SK-N-SH treated with all-trans-retinoic acid at 6 μM for 48 hours (cell line): ENCODE measurements at regions not wholly inside any gene's neighbourhood (a gene's known extent, or its start where the extent isn't known, plus 50 kb on each side); places are given as distances from the start of the nearest gene placed in this dataset.

Experiments used
- ARNTL ChIP-seq: fragments of 450-650 bp; formaldehyde crosslinking; IDR thresholded peaks from 2 replicates; pipeline ENCODE4 v1.5.0; 2020; ENCODE audit warnings: low read depth, mild to moderate bottlenecking, moderate library complexity, borderline replicate concordance
- BACH2 ChIP-seq: fragments of 250-450 bp; sonication (Bioruptor Pico); IDR thresholded peaks from 2 replicates; pipeline ENCODE4 v1.9.0; 2021; ENCODE audit warnings: mild to moderate bottlenecking, borderline replicate concordance
- ESRRG ChIP-seq: fragments of 250-450 bp; sonication (Bioruptor Pico); IDR thresholded peaks from 2 replicates; pipeline ENCODE4 v1.6.1; 2021; ENCODE audit warnings: mild to moderate bottlenecking
- PPARA ChIP-seq: fragments of 250-450 bp; sonication (Bioruptor Pico); IDR thresholded peaks from 2 replicates; pipeline ENCODE4 v1.5.0; 2020; ENCODE audit warnings: mild to moderate bottlenecking, borderline replicate concordance
- RARB ChIP-seq: fragments of 250-450 bp; sonication (Bioruptor Pico); IDR thresholded peaks from 2 replicates; pipeline ENCODE4 v1.8.0; 2021; ENCODE audit warnings: mild to moderate bottlenecking, moderate library complexity
- ZC3H10 ChIP-seq: fragments of 250-450 bp; sonication (Bioruptor Pico); IDR thresholded peaks from 2 replicates; pipeline ENCODE4 v1.5.1; 2021; ENCODE audit warnings: mild to moderate bottlenecking, moderate library complexity
- ZFP3 ChIP-seq: fragments of 250-450 bp; sonication (Bioruptor Pico); IDR thresholded peaks from 2 replicates; pipeline ENCODE4 v1.5.0; 2020; ENCODE audit warnings: mild to moderate bottlenecking, moderate library complexity
- ZFP30 ChIP-seq: fragments of 450-650 bp; formaldehyde crosslinking; IDR thresholded peaks from 2 replicates; pipeline ENCODE4 v1.5.0; 2022; ENCODE audit warnings: mild to moderate bottlenecking, moderate library complexity
- ZNF70 ChIP-seq: fragments of 450-650 bp; formaldehyde crosslinking; IDR thresholded peaks from 2 replicates; pipeline ENCODE4 v1.5.0; 2020; ENCODE audit warnings: mild to moderate bottlenecking, moderate library complexity
- TF ChIP-seq, protein P1 (sequence below): fragments of 250-450 bp; sonication (Bioruptor Pico); IDR thresholded peaks from 2 replicates; pipeline ENCODE4 v1.8.0; 2020; ENCODE audit warnings: mild to moderate bottlenecking, moderate library complexity, borderline replicate concordance
- TF ChIP-seq, protein P2 (sequence below): fragments of 250-450 bp; sonication (Bioruptor Pico); IDR thresholded peaks from 2 replicates; pipeline ENCODE4 v1.5.1; 2021; ENCODE audit warnings: mild to moderate bottlenecking, moderate library complexity
- TF ChIP-seq, protein P3 (sequence below): fragments of 250-450 bp; sonication (Bioruptor Pico); IDR thresholded peaks from 2 replicates; pipeline ENCODE4 v1.8.0; 2021; ENCODE audit warnings: low read depth, mild to moderate bottlenecking, moderate library complexity, borderline replicate concordance
- TF ChIP-seq, protein P4 (sequence below): fragments of 250-450 bp; sonication (Bioruptor Pico); IDR thresholded peaks from 2 replicates; pipeline ENCODE4 v1.5.1; 2020; ENCODE audit warnings: low read depth, mild to moderate bottlenecking, moderate library complexity
- TF ChIP-seq, protein P5 (sequence below): fragments of 250-450 bp; sonication (Bioruptor Pico); IDR thresholded peaks from 2 replicates; pipeline ENCODE4 v1.5.0; 2020; ENCODE audit warnings: mild to moderate bottlenecking, moderate library complexity

DNA sequence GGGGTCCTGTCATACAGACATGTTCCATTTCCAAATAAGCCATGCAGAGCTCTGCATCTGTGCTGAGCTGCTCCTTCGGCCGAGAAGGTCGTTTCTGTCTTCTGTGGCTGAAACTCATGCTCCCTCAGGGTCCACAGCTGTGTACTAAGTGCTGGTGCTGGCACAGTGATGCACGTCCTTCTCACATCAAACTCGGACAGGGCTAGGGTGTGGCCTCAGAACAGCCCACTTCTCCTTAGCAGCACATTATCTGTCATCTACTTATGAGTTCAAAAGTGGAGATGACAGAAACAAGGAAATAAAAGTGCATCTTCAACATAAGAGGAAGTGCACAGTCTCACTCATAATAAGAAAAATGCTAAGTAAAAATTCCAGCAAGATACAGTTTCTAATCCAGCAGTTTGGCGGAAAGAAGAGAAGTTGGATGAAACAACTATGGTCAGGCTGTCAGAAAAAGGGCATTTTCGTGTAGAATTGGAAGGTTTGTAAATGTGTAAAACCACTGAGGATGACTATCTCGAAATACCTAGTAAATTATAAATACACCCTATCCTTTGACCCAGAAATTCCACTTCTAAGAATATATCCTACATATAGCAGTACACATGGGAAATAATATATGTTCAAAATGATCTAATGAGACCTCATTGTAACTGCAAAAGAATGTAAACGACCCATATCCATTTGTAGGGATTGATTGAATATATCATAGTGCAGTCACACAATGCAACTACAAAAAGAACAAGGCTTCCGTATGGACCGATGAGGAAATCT, 53.7 kb upstream of the APCDD1 start:
- TF ChIP-seq ZNF70 (CRISPR knock-in tag), result no peak
- no peak for TF ChIP-seq PPARA (CRISPR knock-in tag)
- TF ChIP-seq, protein P1, sequence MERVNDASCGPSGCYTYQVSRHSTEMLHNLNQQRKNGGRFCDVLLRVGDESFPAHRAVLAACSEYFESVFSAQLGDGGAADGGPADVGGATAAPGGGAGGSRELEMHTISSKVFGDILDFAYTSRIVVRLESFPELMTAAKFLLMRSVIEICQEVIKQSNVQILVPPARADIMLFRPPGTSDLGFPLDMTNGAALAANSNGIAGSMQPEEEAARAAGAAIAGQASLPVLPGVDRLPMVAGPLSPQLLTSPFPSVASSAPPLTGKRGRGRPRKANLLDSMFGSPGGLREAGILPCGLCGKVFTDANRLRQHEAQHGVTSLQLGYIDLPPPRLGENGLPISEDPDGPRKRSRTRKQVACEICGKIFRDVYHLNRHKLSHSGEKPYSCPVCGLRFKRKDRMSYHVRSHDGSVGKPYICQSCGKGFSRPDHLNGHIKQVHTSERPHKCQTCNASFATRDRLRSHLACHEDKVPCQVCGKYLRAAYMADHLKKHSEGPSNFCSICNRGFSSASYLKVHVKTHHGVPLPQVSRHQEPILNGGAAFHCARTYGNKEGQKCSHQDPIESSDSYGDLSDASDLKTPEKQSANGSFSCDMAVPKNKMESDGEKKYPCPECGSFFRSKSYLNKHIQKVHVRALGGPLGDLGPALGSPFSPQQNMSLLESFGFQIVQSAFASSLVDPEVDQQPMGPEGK (CRISPR knock-in tag), result no peak
- TF ChIP-seq, protein P2, sequence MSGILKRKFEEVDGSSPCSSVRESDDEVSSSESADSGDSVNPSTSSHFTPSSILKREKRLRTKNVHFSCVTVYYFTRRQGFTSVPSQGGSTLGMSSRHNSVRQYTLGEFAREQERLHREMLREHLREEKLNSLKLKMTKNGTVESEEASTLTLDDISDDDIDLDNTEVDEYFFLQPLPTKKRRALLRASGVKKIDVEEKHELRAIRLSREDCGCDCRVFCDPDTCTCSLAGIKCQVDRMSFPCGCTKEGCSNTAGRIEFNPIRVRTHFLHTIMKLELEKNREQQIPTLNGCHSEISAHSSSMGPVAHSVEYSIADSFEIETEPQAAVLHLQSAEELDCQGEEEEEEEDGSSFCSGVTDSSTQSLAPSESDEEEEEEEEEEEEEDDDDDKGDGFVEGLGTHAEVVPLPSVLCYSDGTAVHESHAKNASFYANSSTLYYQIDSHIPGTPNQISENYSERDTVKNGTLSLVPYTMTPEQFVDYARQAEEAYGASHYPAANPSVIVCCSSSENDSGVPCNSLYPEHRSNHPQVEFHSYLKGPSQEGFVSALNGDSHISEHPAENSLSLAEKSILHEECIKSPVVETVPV (CRISPR knock-in tag), result no peak
- TF ChIP-seq, protein P3, sequence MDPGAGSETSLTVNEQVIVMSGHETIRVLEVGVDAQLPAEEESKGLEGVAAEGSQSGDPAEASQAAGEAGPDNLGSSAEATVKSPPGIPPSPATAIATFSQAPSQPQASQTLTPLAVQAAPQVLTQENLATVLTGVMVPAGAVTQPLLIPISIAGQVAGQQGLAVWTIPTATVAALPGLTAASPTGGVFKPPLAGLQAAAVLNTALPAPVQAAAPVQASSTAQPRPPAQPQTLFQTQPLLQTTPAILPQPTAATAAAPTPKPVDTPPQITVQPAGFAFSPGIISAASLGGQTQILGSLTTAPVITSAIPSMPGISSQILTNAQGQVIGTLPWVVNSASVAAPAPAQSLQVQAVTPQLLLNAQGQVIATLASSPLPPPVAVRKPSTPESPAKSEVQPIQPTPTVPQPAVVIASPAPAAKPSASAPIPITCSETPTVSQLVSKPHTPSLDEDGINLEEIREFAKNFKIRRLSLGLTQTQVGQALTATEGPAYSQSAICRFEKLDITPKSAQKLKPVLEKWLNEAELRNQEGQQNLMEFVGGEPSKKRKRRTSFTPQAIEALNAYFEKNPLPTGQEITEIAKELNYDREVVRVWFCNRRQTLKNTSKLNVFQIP (CRISPR knock-in tag), result no peak
- TF ChIP-seq ZFP30, result no peak
- TF ChIP-seq, protein P4, sequence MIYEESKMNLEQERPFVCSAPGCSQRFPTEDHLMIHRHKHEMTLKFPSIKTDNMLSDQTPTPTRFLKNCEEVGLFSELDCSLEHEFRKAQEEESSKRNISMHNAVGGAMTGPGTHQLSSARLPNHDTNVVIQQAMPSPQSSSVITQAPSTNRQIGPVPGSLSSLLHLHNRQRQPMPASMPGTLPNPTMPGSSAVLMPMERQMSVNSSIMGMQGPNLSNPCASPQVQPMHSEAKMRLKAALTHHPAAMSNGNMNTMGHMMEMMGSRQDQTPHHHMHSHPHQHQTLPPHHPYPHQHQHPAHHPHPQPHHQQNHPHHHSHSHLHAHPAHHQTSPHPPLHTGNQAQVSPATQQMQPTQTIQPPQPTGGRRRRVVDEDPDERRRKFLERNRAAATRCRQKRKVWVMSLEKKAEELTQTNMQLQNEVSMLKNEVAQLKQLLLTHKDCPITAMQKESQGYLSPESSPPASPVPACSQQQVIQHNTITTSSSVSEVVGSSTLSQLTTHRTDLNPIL, result no peak
- TF ChIP-seq ZFP3 (CRISPR knock-in tag), result no peak
- TF ChIP-seq, protein P5, sequence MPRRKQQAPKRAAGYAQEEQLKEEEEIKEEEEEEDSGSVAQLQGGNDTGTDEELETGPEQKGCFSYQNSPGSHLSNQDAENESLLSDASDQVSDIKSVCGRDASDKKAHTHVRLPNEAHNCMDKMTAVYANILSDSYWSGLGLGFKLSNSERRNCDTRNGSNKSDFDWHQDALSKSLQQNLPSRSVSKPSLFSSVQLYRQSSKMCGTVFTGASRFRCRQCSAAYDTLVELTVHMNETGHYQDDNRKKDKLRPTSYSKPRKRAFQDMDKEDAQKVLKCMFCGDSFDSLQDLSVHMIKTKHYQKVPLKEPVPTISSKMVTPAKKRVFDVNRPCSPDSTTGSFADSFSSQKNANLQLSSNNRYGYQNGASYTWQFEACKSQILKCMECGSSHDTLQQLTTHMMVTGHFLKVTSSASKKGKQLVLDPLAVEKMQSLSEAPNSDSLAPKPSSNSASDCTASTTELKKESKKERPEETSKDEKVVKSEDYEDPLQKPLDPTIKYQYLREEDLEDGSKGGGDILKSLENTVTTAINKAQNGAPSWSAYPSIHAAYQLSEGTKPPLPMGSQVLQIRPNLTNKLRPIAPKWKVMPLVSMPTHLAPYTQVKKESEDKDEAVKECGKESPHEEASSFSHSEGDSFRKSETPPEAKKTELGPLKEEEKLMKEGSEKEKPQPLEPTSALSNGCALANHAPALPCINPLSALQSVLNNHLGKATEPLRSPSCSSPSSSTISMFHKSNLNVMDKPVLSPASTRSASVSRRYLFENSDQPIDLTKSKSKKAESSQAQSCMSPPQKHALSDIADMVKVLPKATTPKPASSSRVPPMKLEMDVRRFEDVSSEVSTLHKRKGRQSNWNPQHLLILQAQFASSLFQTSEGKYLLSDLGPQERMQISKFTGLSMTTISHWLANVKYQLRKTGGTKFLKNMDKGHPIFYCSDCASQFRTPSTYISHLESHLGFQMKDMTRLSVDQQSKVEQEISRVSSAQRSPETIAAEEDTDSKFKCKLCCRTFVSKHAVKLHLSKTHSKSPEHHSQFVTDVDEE (CRISPR knock-in tag), result no peak
- TF ChIP-seq ZC3H10, result no peak
- TF ChIP-seq RARB (CRISPR knock-in tag), result no peak
- no peak for TF ChIP-seq ARNTL (CRISPR knock-in tag)
- TF ChIP-seq ESRRG, result no peak
- TF ChIP-seq BACH2 (CRISPR knock-in tag), result no peak
